NCI-H128 (cell line): ENCODE measurements at regions not wholly inside any gene's neighbourhood (a gene's known extent, or its start where the extent isn't known, plus 50 kb on each side); places are given as distances from the start of the nearest gene placed in this dataset.

ENCODE experiments used
- DNase-seq: peaks from one replicate; lab custom pipeline; 2025; ENCODE audit not compliant: unreplicated experiment; lab: John Stamatoyannopoulos, UW

- DNase-seq = no peak
Observed at GRCh38 chr3:186487819-186488218, 56.4 kb downstream of the CRYGS start.

DNA sequence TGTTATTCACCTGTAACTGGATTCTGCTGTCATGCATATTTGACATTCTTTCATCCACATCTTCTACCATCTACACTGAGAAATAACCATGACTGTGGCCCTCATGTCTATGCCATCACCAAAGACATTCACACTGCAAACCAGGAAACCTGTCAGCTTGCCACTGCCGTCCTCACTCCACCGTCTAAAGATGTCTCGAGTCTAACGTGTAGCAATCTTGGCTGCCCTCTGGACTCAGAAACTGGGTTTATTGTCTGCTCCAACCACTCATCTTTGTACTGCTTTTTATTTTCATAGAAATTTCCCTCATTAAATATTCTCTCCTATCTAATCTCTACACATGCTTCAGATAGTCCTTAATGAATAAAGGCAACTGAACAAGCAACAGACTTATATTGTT lies 57.1 kb downstream of the CRYGS start:
- no peak for DNase-seq

GRCh38 chr3:186483611-186484340 lies 60.4 kb downstream of the CRYGS start:
- no peak for DNase-seq

GRCh38 chr3:186481526-186481925 lies 62.7 kb downstream of the CRYGS start:
- DNase-seq = no peak

DNA sequence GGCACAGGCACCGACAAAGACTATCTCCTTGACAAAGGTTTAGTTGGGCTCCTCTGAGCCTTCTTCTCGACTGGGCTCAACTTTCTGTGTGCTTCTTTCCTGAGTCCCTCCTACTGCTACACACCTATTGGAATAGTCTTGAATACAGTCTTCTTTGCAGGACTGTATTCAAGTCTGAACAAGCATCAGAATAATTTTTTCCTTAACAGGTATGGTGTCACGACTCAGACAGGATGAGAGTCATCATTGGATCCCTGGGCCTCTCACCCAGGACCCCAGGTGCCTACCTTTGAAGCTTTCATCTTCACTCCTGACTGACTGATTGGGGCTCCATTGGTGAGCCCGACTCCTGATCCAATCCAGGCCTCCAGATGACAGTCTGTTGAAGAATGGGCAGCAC lies 66.3 kb downstream of the CRYGS start:
- DNase-seq = no peak

DNA sequence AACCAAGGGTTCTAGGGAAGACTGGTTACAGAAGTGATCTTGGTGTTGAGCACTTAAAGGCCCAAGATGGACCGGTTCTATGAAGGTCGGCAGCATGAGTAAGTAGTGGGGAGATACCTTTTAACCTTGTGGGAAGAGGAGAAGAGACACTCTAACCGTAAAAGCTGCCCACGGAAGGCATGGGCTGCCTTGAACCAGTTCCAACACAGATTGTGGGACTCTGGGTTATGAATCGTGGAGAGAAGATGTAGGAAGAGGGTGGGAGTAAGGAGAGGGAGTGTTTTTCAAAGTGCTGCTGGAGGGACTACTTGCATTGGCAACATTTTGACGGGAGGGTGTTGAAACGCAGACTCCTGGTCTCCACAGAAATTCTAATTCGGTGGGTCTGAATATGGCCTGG lies 67.1 kb downstream of the CRYGS start:
- DNase-seq = no peak

GRCh38 chr3:186476541-186476940 lies 67.6 kb downstream of the CRYGS start:
- no peak for DNase-seq

DNA sequence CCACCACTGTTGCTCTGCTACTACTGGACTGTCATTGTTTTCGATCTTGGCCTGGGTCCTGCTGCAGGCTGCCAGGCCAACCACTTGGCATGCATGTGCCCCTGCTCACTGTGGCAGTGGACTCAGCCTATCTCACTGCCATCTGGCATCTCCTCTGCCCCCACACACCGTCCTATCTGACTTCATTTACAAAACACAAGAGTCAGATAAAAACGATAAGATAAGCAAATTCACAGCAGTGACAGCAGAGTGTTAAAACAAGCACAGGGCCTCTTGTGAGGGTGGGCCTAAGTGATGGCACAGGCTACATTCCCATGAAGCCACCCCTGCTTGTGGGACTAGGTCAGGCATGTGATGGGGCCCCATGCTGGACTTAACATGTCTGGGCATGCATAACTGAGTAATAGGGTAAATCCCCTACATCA lies 68.1 kb downstream of the CRYGS start:
- no peak for DNase-seq

GRCh38 chr3:186473166-186473565 lies 71.0 kb downstream of the CRYGS start:
- no peak for DNase-seq

GRCh38 chr3:186472456-186473008 lies 71.6 kb downstream of the CRYGS start:
- no peak for DNase-seq

- DNase-seq = no peak
Observed at GRCh38 chr3:186471771-186472170, 72.4 kb downstream of the CRYGS start.

DNA sequence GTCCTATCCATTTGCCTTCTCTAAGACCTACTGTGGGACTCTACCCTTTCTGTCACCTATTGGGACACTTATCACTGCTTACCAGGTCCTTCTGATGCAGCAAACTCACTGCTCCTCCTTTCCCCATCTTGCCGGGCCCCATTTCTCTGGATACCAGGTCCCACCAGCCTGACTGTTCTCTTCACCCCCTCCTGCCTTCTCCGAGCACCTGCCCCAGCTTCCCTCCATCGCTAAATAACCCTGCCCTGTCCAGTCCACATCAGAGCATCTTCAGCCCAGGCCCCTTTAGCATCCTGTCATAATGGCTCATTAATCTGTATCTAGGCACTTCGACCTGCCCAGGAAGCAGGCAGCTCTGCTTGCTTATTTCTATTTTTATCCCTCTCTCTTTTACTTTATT lies 74.7 kb downstream of the CRYGS start:
- no peak for DNase-seq

GRCh38 chr3:186467969-186468368 lies 76.2 kb downstream of the CRYGS start:
- DNase-seq = no peak

DNA sequence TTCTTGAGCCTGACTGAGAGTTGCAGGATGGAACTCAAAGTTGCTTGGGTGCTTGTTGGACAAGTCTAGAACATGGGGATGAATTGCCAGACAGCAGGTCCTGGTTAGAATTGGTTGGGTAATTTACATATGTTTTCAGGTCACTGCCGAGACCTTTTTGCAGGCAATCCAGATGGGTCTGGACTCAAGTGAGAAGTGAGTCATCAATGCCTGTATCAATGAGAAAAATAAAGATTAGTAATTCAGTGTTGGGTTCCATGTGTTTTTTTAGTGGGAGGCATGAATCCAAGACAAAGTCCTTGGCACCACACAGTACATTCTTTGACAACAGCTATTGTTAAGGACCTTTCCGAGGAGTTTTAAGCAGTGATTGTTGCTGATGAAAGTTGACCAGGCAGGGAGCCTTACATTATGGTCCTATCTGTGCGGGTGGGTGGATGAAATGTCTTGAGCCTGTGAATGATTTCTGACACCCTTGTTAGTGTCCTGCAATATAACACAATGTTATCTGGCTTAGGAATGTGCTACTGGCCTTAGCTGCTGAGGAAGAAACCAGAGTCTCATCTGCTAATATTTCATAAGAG lies 77.7 kb downstream of the CRYGS start:
- DNase-seq = no peak

DNA sequence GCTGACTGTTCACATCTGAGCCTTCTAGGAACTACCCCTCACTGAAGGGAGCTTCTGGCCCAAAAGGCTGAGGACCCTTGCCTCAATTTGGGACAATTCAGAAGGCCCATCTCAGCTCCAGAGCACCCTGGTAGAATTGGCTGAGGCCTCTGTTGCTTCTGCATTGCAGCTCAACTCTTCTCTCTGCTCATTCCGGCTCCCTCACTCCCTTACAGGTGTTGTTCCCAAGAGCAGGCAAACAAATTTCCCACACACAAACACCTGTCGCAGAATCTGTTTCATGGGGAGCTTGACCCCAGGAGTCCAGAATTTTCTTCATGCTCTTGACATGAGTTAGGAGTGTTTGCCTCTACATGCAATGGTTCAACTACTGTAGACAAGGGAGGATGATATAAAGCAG lies 78.7 kb downstream of the CRYGS start:
- DNase-seq = no peak

DNA sequence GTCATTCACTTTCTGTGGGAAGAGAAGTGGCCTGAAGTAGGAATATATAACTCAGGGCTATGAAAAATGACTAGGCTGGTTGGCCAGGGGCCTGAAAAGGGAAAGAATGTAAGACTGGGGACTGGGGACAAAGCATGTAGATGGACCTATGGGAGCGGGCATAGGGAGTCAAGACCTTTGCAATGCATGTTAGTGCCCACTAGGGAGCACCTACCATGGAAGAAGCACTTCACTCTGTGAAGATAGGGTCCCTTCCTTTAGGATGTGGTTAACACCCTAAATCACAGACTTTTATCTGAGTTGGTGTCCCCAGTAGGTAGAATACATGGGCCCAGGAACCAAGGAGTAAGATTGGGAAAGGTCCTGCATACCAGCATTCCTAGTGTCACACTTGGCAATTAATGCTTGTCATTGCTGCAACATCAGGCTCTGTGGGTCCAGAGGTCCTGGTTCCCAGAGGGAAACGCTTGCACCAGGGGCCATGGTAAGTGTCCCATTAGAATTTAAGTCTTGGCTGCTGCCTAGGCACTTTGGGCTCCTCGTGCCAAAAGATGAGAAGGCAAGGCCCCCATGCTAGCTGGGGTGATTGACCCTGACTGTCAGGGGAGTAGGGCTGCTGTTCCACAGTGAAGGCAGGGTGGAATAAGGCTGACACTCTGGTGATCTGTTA lies 79.6 kb downstream of the CRYGS start:
- DNase-seq = no peak

GRCh38 chr3:186461141-186461540 lies 83.0 kb downstream of the CRYGS start:
- no peak for DNase-seq

DNA sequence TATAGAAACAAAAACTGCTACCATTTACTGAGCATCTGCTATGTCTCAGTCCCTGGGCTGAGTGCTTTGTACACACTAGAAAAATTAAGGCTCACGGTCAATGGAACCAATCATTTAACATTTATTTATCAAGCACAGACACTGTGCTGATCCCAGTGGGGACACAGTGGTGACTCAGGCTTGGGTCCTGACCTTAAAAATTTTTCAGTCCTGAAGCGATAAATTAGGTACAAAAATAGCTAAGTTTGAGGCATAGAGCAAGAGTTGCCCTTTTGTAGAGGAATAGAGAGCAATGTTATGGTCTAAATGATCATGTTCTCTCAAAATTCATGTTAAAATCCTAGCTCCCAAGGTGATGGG lies 85.1 kb downstream of the CRYGS start:
- no peak for DNase-seq

DNA sequence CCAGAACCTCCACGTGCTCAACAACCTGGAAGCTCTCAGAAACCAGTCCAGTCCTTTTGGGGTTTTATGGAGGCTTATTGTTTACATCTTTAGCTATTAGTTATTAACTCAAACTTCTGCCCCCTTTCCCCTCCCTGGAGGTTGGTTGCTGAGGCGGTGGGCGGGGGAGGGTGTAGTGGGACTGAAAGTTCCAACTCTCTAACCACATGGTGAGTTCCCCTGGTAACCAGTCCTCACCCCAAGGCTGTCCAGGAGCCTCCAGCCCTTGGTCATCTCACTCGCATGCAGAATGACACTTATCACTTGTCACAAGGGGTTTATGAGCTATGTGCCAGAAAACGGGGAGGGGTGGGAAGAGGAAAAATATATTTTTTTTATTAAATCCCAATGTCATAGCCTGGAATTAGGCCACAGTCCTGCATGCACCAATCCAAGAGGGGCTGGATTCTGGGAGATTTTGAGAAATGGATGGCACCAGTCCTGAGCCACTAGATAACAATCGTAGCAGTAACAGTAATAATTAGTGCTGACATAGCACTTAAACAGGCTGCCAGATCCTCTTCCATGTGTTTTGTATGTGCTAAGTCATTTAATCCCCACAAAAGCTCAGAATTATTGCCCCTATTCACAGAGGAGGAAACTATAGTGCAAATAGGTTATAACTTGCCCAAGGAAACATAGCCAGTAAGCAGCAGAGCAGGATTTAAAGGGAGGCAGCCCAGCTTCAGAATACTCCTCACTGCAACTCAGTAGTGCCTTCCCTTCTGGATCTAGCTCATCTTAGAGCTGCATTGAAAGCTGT lies 85.7 kb downstream of the CRYGS start:
- DNase-seq = no peak

DNA sequence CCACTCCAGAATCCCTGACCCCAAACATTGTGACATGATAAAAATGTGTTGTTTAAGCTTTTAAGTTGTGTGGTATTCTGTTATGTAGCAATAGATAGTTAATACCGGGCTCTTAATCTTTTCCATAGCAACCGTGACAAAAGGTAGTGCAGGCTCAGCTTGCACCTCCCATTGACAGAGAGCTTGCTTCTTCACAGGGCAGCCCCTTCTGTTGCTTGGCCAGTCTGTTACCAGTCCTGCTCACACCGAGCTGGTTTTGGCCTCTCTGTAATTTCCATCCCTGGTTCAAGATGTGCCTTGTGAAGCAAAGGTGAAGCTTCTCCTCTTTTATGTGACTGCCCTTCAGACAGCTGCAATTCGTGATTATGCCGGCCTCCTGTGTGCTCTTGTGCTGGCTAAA lies 86.9 kb downstream of the CRYGS start:
- DNase-seq = no peak

- DNase-seq = no peak
Observed at GRCh38 chr3:186456731-186457191, 87.4 kb downstream of the CRYGS start.
